ENCODE measurements at regions not wholly inside any gene's neighbourhood (a gene's known extent, or its start where the extent isn't known, plus 50 kb on each side); places are given as distances from the start of the nearest gene placed in this dataset.

- DNase-seq, result no peak
Measured at GRCh38 chr3:110793611-110794010, 278.0 kb upstream of the NECTIN3 start.

- DNase-seq, result no peak
Measured at GRCh38 chr3:110795163-110795562, 276.5 kb upstream of the NECTIN3 start.

- DNase-seq, result no peak
Measured at GRCh38 chr3:110799271-110799670, 272.3 kb upstream of the NECTIN3 start.

GRCh38 chr3:110804856-110805255 lies 266.8 kb upstream of the NECTIN3 start:
- no peak for DNase-seq

- DNase-seq, result no peak
Measured at GRCh38 chr3:110806924-110807323, 264.7 kb upstream of the NECTIN3 start.

- no peak for DNase-seq
Measured at GRCh38 chr3:110808630-110809029, 263.0 kb upstream of the NECTIN3 start.

- DNase-seq, result no peak
Measured at GRCh38 chr3:110810356-110810755, 261.3 kb upstream of the NECTIN3 start.

- DNase-seq, result no peak
Measured at GRCh38 chr3:110811050-110811449, 260.6 kb upstream of the NECTIN3 start.

GRCh38 chr3:110813541-110813940 lies 258.1 kb upstream of the NECTIN3 start:
- DNase-seq, result no peak

GRCh38 chr3:110814170-110815007 lies 257.2 kb upstream of the NECTIN3 start:
- DNase-seq, result no peak

- DNase-seq, result no peak
Measured at GRCh38 chr3:110815008-110815583, 256.5 kb upstream of the NECTIN3 start.

- no peak for DNase-seq
Measured at GRCh38 chr3:110816008-110816407, 255.6 kb upstream of the NECTIN3 start.

GRCh38 chr3:110821586-110821985 lies 250.0 kb upstream of the NECTIN3 start:
- no peak for DNase-seq

GRCh38 chr3:110822971-110823370 lies 248.6 kb upstream of the NECTIN3 start:
- no peak for DNase-seq

- no peak for DNase-seq
Measured at GRCh38 chr3:110846971-110847370, 224.6 kb upstream of the NECTIN3 start.

GRCh38 chr3:110849064-110849463 lies 222.6 kb upstream of the NECTIN3 start:
- no peak for DNase-seq

GRCh38 chr3:110851736-110852135 lies 219.9 kb upstream of the NECTIN3 start:
- no peak for DNase-seq

- DNase-seq, result no peak
Measured at GRCh38 chr3:110855207-110855606, 216.4 kb upstream of the NECTIN3 start.

- DNase-seq, result no peak
Measured at GRCh38 chr3:110856916-110857315, 214.7 kb upstream of the NECTIN3 start.

GRCh38 chr3:110858549-110858948 lies 213.1 kb upstream of the NECTIN3 start:
- DNase-seq, result no peak

GRCh38 chr3:110859336-110859735 lies 212.3 kb upstream of the NECTIN3 start:
- no peak for DNase-seq

- no peak for DNase-seq
Measured at GRCh38 chr3:110859993-110860392, 211.6 kb upstream of the NECTIN3 start.

- DNase-seq, result no peak
Measured at GRCh38 chr3:110865934-110866333, 205.7 kb upstream of the NECTIN3 start.

Data from amygdala (tissue), 56 donors.